ENCODE measurements at regions not wholly inside any gene's neighbourhood (a gene's known extent, or its start where the extent isn't known, plus 50 kb on each side); places are given as distances from the start of the nearest gene placed in this dataset.

GRCh38 chr2:117738991-117739839 is 75.3 kb upstream of the DDX18 start:
- no peak overlapping the region for H3K9ac ChIP-seq (ENCODE audit: low read length in 3 of 3)
- H3K27ac ChIP-seq (ENCODE audit: low read depth in 2 of 2, low read length in 2 of 2): no peak overlapping the region
- FAIRE-seq: no peak
- no peak for TF ChIP-seq CTCF (IDR thresholded peaks at IDR 0.05; ENCODE audit: borderline replicate concordance, extremely low read depth, insufficient read depth)
- no peaks in the 10 kb centered on the region for H3K36me3 ChIP-seq (ENCODE audit: control insufficient read depth in 2 of 3, insufficient read depth in 3 of 3, low read length in 3 of 3)
- intact Hi-C loops (cut with DNase I): no loop called here
- no peaks in the 10 kb centered on the region for H3K4me1 ChIP-seq (ENCODE audit: control insufficient read depth in 2 of 3, insufficient read depth in 2 of 3, low read depth in 1 of 3, low read length in 3 of 3)
- no peaks in the 10 kb centered on the region for H3K9me3 ChIP-seq (ENCODE audit: control insufficient read depth in 2 of 3, insufficient read depth in 1 of 3, low read length in 3 of 3)
- H3K27me3 ChIP-seq (ENCODE audit: control insufficient read depth, insufficient read depth, low read length): no peaks in the 10 kb centered on the region
- DNase-seq: no peak
- H3K4me3 ChIP-seq (ENCODE audit: low read length in 3 of 3): no peak overlapping the region

- DNase-seq: no peak
- TF ChIP-seq CTCF (IDR thresholded peaks at IDR 0.05; ENCODE audit: borderline replicate concordance, extremely low read depth, insufficient read depth): no peak
- H3K36me3 ChIP-seq (ENCODE audit: control insufficient read depth in 2 of 3, insufficient read depth in 3 of 3, low read length in 3 of 3): no peaks in the 10 kb centered on the region
- H3K27me3 ChIP-seq (ENCODE audit: control insufficient read depth, insufficient read depth, low read length): no peaks in the 10 kb centered on the region
- H3K4me1 ChIP-seq (ENCODE audit: control insufficient read depth in 2 of 3, insufficient read depth in 2 of 3, low read depth in 1 of 3, low read length in 3 of 3): no peaks in the 10 kb centered on the region
- FAIRE-seq: no peak
- H3K4me3 ChIP-seq (ENCODE audit: low read length in 3 of 3): no peak overlapping the region
- no peak overlapping the region for H3K27ac ChIP-seq (ENCODE audit: low read depth in 2 of 2, low read length in 2 of 2)
- intact Hi-C loops (cut with DNase I): no loop called here
- no peaks in the 10 kb centered on the region for H3K9me3 ChIP-seq (ENCODE audit: control insufficient read depth in 2 of 3, insufficient read depth in 1 of 3, low read length in 3 of 3)
- no peak overlapping the region for H3K9ac ChIP-seq (ENCODE audit: low read length in 3 of 3)
Measured at GRCh38 chr2:117745537-117745936, 69.0 kb upstream of the DDX18 start.

GRCh38 chr2:117755768-117756167 is 58.7 kb upstream of the DDX18 start:
- DNase-seq: no peak
- H3K4me3 ChIP-seq (ENCODE audit: low read length in 3 of 3): no peak overlapping the region
- no peaks in the 10 kb centered on the region for H3K36me3 ChIP-seq (ENCODE audit: control insufficient read depth in 2 of 3, insufficient read depth in 3 of 3, low read length in 3 of 3)
- no peaks in the 10 kb centered on the region for H3K4me1 ChIP-seq (ENCODE audit: control insufficient read depth in 2 of 3, insufficient read depth in 2 of 3, low read depth in 1 of 3, low read length in 3 of 3)
- H3K27me3 ChIP-seq (ENCODE audit: control insufficient read depth, insufficient read depth, low read length): no peaks in the 10 kb centered on the region
- FAIRE-seq: no peak
- TF ChIP-seq CTCF (IDR thresholded peaks at IDR 0.05; ENCODE audit: borderline replicate concordance, extremely low read depth, insufficient read depth): no peak
- H3K9ac ChIP-seq (ENCODE audit: low read length in 3 of 3): no peak overlapping the region
- no peaks in the 10 kb centered on the region for H3K9me3 ChIP-seq (ENCODE audit: control insufficient read depth in 2 of 3, insufficient read depth in 1 of 3, low read length in 3 of 3)
- intact Hi-C loops (cut with DNase I): no loop called here
- H3K27ac ChIP-seq (ENCODE audit: low read depth in 2 of 2, low read length in 2 of 2): no peak overlapping the region

All from kidney (tissue), 13 donors.